Breast epithelium (tissue), 4 donors: ENCODE measurements at regions not wholly inside any gene's neighbourhood (a gene's known extent, or its start where the extent isn't known, plus 50 kb on each side); places are given as distances from the start of the nearest gene placed in this dataset.

Source experiments
- DNase-seq, 2 donors: peaks; one replicate each; pipeline ENCODE4 v3.0.0-alpha.2; 2019; ENCODE audit warnings: low spot score in 2 of 2
- H3K27ac ChIP-seq, 2 donors: fragments of 200-600 bp; sonication (generic) in 1 of 2; one replicate each; pipeline ENCODE4 v1.5.1; 2016 to 2019; ENCODE audit warnings: mild to moderate bottlenecking in 1 of 2
- H3K27me3 ChIP-seq, 2 donors: fragments of 200-600 bp; sonication (generic) in 1 of 2; one replicate each; pipeline versions ENCODE4 v1.5.1 to v1.6.0; 2017 to 2019; ENCODE audit warnings: control low read depth in 1 of 2, mild to moderate bottlenecking in 1 of 2
- H3K36me3 ChIP-seq: fragments of 200-600 bp; one replicate; pipeline ENCODE4 v1.5.1; 2019
- H3K4me1 ChIP-seq, 2 donors: fragments of 200-600 bp; sonication (generic); one replicate each; pipeline ENCODE4 v1.5.1; 2016 to 2019; ENCODE audit warnings: control low read depth in 1 of 2
- H3K4me3 ChIP-seq, 3 donors: fragments of 200-600 bp; sonication (generic); 1 replicate in 2 of 3; 2 replicates in 1 of 3; pipeline ENCODE4 v1.5.1; 2016 to 2019; ENCODE audit warnings: mild to moderate bottlenecking in 3 of 3, moderate library complexity in 2 of 3
- H3K9me3 ChIP-seq, 2 donors: fragments of 200-600 bp; sonication (generic) in 1 of 2; one replicate each; pipeline ENCODE4 v1.5.1; 2016 to 2019; ENCODE audit warnings: control low read depth in 1 of 2
- POLR2A ChIP-seq: fragments of 450-650 bp; IDR thresholded peaks from one replicate; pipeline ENCODE4 v1.6.1; 2016; ENCODE audit warnings: antibody characterized with exemption, mild to moderate bottlenecking, moderate library complexity
- POLR2AphosphoS5 ChIP-seq, 3 donors: sonication (generic); formaldehyde crosslinking; IDR thresholded peaks; one replicate each; pipeline ENCODE4 v1.6.1; 2017; ENCODE audit warnings: antibody characterized with exemption in 3 of 3
- intact Hi-C: fragments of 100-400 bp; cut with DNase I; formaldehyde crosslinking; loops from one replicate; pipeline ENCODE4 v1.15.1; 2023; ENCODE audit warnings: low total_unique reads
- TF ChIP-seq, protein P1 (sequence below), 3 donors: fragments of 450-650 bp; IDR thresholded peaks; one replicate each; pipeline ENCODE4 v1.5.1; 2016 to 2017; ENCODE audit warnings: antibody characterized with exemption in 3 of 3, mild to moderate bottlenecking in 3 of 3, moderate library complexity in 3 of 3

DNA sequence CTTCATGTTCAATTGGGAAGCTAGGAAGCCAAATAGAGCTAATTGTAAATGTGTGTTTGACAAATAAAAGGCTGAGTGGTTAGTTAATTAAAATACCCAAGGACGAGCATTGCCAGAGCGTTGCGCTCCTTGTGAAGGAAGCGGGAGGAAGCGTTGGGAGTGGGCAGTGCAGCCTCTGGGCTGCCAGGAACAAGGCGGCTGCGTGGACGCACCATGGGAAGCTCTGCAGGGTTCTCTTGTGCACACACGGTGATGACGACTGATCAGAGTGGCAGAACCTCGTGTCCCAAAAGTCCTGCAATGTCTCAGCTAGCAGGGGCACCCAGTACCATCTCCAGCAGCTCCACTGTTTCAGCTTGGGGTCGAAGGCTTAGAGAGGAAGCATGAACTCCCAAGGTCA, 546.6 kb upstream of the TMEM132C start:
- Histone ChIP-seq H3K36me3 (no peaks in the 10 kb centered on the region), H3K4me1 (no peaks in the 10 kb centered on the region), H3K4me3 (no peak overlapping the region), H3K27ac (no peak overlapping the region), H3K9me3 (no peaks in the 10 kb centered on the region), H3K27me3 (no peaks in the 10 kb centered on the region)
- DNase-seq, result no peak
- intact Hi-C loops, result no loop called here
- TF ChIP-seq POLR2AphosphoS5 (IDR thresholded peaks at IDR 0.05) (no peak), POLR2A (no peak)
- TF ChIP-seq, protein P1, sequence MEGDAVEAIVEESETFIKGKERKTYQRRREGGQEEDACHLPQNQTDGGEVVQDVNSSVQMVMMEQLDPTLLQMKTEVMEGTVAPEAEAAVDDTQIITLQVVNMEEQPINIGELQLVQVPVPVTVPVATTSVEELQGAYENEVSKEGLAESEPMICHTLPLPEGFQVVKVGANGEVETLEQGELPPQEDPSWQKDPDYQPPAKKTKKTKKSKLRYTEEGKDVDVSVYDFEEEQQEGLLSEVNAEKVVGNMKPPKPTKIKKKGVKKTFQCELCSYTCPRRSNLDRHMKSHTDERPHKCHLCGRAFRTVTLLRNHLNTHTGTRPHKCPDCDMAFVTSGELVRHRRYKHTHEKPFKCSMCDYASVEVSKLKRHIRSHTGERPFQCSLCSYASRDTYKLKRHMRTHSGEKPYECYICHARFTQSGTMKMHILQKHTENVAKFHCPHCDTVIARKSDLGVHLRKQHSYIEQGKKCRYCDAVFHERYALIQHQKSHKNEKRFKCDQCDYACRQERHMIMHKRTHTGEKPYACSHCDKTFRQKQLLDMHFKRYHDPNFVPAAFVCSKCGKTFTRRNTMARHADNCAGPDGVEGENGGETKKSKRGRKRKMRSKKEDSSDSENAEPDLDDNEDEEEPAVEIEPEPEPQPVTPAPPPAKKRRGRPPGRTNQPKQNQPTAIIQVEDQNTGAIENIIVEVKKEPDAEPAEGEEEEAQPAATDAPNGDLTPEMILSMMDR (IDR thresholded peaks at IDR 0.05), result no peak

DNA sequence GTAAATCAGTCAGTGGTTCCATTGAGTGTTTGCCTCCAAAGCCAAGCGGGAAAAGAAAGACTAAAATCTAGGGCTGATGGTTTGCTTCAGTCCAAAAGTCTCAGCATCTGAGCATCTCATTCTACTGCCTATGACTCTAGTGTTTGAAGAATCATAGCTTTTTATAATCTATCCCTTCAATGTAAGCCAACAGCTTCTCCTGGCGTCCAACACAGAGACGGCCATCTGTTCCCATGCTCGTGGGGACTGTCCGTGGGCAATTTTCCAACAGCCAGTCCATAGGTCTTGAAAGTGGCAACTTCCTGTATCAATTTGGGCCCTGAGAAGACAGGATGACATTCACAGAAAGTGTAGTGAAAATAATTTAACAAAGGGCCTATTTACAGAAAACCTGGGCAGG, 544.4 kb upstream of the TMEM132C start:
- no peaks in the 10 kb centered on the region for H3K4me1 ChIP-seq
- no peak overlapping the region for H3K27ac ChIP-seq
- no peaks in the 10 kb centered on the region for H3K36me3 ChIP-seq
- H3K9me3 ChIP-seq, result no peaks in the 10 kb centered on the region
- intact Hi-C loops, result no loop called here
- H3K4me3 ChIP-seq, result no peak overlapping the region
- TF ChIP-seq POLR2AphosphoS5 (IDR thresholded peaks at IDR 0.05) (no peak), POLR2A (no peak)
- TF ChIP-seq, protein P1 (IDR thresholded peaks at IDR 0.05), result no peak
- H3K27me3 ChIP-seq, result no peaks in the 10 kb centered on the region
- no peak for DNase-seq

DNA sequence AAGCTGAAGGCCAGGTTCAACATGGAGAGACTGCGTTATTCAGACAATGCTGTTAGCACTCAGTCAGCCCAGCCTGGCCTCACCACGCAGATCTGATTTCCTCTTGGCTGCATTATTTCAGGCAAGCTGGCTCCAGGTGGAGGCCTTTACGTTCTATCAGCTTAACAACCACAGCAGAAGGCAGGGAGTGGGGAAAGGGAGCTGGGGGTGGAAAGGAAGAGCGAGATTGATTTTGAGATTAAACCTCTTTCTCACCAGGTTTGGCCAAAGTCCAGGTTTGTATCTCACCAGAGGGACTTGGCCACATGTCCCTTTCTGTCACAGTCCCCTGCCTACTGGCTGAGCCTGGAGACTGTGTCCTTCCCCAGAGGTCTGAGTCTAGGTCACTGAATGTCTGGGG, 543.7 kb upstream of the TMEM132C start:
- Histone ChIP-seq H3K36me3 (no peaks in the 10 kb centered on the region), H3K27me3 (no peaks in the 10 kb centered on the region), H3K27ac (no peak overlapping the region), H3K4me3 (no peak overlapping the region), H3K4me1 (no peaks in the 10 kb centered on the region), H3K9me3 (no peaks in the 10 kb centered on the region)
- no peak for TF ChIP-seq POLR2A
- DNase-seq, result no peak
- intact Hi-C loops, result no loop called here

DNA sequence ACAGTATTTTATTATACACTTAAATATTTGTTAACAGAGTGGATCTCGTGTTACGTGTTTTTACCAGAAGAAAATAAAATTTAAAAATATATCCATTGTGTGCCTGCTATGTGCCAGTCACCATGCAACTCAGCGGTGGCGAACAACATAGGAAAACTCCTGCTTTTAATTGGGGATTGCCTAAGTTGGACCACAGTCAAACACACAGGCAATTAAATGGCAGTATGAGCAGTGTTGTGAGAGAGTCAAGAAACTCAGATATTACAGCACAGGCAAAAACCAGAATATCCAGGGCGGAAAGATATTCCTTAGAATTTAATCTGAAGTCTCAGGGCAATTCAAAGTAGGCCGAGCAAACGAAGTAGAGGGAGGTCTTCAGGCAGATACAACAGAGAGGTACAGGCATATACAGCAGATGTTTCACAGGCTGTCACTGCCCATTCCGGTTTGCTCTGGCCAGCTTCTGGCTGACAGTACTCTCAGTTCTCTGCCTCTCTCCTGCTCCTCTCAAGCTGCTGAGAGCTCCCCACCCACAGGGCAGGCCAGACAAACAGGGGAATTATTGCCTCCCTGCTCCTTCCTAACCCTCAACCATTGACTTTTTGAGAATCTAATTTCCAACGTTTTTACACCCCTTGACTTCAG, 540.2 kb upstream of the TMEM132C start:
- no peaks in the 10 kb centered on the region for H3K36me3 ChIP-seq
- no peaks in the 10 kb centered on the region for H3K4me1 ChIP-seq
- H3K4me3 ChIP-seq, result no peak overlapping the region
- no peak for TF ChIP-seq POLR2AphosphoS5 (IDR thresholded peaks at IDR 0.05)
- TF ChIP-seq, protein P1 (IDR thresholded peaks at IDR 0.05), result no peak
- TF ChIP-seq POLR2A, result no peak
- H3K9me3 ChIP-seq, result no peaks in the 10 kb centered on the region
- no peaks in the 10 kb centered on the region for H3K27me3 ChIP-seq
- no peak overlapping the region for H3K27ac ChIP-seq
- no peak for DNase-seq
- intact Hi-C loops, result no loop called here

DNA sequence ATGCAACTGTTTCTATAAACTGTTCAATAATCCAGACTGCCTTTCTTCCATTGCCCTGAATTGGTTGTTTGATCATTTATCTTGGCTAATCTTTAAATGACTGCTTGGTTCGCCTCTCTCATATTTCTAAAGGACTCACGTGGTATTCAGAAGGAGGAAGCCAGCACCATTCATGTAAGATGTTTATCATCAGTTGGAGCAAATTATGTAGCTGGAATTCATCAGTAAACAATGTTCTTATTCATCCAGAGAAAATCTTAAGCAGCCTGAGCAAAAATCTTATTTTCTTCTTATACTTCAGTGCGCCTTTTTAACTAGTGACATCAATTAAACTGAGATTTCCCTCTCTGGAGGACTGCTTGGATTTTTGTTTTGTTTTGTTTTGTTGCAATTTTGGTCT, 538.7 kb upstream of the TMEM132C start:
- TF ChIP-seq POLR2A (no peak), POLR2AphosphoS5 (IDR thresholded peaks at IDR 0.05) (no peak)
- TF ChIP-seq, protein P1 (IDR thresholded peaks at IDR 0.05), result no peak
- no peaks in the 10 kb centered on the region for H3K9me3 ChIP-seq
- H3K4me3 ChIP-seq, result no peak overlapping the region
- no peak overlapping the region for H3K27ac ChIP-seq
- H3K36me3 ChIP-seq, result no peaks in the 10 kb centered on the region
- DNase-seq, result no peak
- H3K27me3 ChIP-seq, result no peaks in the 10 kb centered on the region
- no peaks in the 10 kb centered on the region for H3K4me1 ChIP-seq
- intact Hi-C loops, result no loop called here

DNA sequence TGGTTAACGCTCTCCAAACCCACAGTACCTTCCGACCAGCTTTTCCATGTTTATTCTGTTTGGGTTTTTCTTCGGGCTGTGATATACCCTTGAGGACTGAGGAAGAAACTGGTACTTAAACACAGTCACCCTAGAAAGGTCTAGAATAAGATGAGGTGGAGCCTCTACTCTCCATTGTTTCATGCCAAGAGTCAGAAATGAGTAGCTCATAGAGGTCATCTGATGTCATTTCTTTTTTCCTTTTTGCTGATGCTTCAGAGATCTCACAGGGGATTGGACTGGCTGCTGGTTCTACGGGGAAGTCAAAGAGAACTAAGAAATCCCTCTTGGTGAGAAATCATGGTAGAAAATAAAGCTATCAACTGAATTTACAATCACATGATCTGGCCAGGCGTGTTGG, 538.2 kb upstream of the TMEM132C start:
- Histone ChIP-seq H3K27ac (no peak overlapping the region), H3K4me1 (no peaks in the 10 kb centered on the region), H3K4me3 (no peak overlapping the region), H3K9me3 (no peaks in the 10 kb centered on the region), H3K27me3 (no peaks in the 10 kb centered on the region), H3K36me3 (no peaks in the 10 kb centered on the region)
- intact Hi-C loops, result no loop called here
- no peak for DNase-seq
- TF ChIP-seq POLR2A (no peak), POLR2AphosphoS5 (IDR thresholded peaks at IDR 0.05) (no peak)
- TF ChIP-seq, protein P1 (IDR thresholded peaks at IDR 0.05), result no peak
